ENCODE measurements at regions not wholly inside any gene's neighbourhood (a gene's known extent, or its start where the extent isn't known, plus 50 kb on each side); places are given as distances from the start of the nearest gene placed in this dataset.

GRCh38 chr10:123578721-123579120 is 87.4 kb upstream of the GPR26 start:
- DNase-seq (ENCODE audit: low read depth), result no peak
- H3K4me3 ChIP-seq (ENCODE audit: low read length), result no peak overlapping the region
- TF ChIP-seq, protein P1, sequence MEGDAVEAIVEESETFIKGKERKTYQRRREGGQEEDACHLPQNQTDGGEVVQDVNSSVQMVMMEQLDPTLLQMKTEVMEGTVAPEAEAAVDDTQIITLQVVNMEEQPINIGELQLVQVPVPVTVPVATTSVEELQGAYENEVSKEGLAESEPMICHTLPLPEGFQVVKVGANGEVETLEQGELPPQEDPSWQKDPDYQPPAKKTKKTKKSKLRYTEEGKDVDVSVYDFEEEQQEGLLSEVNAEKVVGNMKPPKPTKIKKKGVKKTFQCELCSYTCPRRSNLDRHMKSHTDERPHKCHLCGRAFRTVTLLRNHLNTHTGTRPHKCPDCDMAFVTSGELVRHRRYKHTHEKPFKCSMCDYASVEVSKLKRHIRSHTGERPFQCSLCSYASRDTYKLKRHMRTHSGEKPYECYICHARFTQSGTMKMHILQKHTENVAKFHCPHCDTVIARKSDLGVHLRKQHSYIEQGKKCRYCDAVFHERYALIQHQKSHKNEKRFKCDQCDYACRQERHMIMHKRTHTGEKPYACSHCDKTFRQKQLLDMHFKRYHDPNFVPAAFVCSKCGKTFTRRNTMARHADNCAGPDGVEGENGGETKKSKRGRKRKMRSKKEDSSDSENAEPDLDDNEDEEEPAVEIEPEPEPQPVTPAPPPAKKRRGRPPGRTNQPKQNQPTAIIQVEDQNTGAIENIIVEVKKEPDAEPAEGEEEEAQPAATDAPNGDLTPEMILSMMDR (conservative IDR thresholded peaks at IDR 0.05; ENCODE audit: low read depth, low read length), result no peak

DNA sequence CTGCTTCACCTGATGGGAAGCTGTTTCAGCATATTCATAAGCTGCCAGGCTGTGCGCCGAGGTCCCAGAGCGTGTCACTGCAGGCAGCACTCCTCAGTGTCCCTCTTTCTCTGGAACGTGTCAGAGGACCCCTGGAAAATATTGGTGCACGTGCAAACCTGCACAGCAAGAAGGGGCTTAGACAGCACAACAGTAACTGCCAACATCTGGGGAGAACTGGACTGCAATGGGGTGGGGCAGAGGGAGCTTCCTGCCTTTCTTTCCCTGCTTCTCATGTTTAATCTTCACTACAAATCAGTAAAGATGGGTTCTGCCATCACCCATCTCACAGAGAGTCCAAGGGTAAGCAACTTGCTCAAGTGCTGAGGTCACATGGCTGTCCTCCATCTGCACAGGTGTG is 86.5 kb upstream of the GPR26 start:
- H3K4me3 ChIP-seq (ENCODE audit: low read length), result no peak overlapping the region
- DNase-seq (ENCODE audit: low read depth), result no peak
- TF ChIP-seq, protein P1 (conservative IDR thresholded peaks at IDR 0.05; ENCODE audit: low read depth, low read length), result no peak

GRCh38 chr10:123580426-123580825 is 85.7 kb upstream of the GPR26 start:
- TF ChIP-seq, protein P1 (conservative IDR thresholded peaks at IDR 0.05; ENCODE audit: low read depth, low read length), result no peak
- H3K4me3 ChIP-seq (ENCODE audit: low read length), result no peak overlapping the region
- DNase-seq (ENCODE audit: low read depth), result no peak

- no peak for DNase-seq (ENCODE audit: low read depth)
- TF ChIP-seq, protein P1 (conservative IDR thresholded peaks at IDR 0.05; ENCODE audit: low read depth, low read length), result no peak
- H3K4me3 ChIP-seq (ENCODE audit: low read length), result no peak overlapping the region
Measured at GRCh38 chr10:123581656-123582055, 84.5 kb upstream of the GPR26 start.

GRCh38 chr10:123582084-123582989 is 83.8 kb upstream of the GPR26 start:
- peak; percentile 11 for DNase-seq (ENCODE audit: low read depth)
- TF ChIP-seq, protein P1 (conservative IDR thresholded peaks at IDR 0.05; ENCODE audit: low read depth, low read length), result peak; percentile 95
- H3K4me3 ChIP-seq (ENCODE audit: low read length), result no peak overlapping the region

DNA sequence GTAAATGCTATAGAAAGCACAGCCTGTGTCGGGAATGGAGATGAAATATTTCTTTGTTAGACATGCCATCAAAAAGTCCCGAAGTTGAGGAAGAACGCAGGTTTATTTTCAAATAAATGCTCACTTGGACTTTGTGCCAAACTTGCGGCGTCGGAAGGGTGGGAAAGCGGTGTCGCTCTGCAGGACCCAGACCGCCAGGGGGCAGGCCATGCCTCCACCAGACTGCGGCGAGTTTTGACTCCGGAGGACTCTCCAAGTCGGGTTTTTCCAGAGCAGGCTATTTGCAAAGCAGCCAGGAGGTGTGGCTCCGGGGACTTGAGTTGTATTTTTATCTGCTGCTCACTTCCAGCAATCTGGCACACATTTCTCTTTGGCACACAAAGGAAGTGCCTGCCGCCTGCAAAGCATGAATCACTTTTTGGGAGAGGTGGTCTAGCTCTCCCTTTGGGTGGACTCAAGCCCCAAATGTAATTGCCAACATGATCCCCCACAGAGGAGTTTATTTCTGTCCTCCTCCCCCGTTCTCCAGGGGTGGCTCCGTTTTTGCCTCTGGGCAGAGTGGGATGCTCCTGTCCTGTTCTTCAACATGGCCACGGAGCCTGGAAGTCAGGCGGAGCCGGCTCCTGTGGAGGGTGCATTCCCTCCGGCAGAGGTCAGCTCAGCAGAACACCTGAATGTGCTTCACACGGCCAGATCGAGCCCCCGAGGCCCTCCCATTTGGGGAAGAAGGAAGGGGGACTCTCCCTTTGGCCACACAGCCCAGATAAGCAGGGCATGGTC is 82.3 kb upstream of the GPR26 start:
- TF ChIP-seq, protein P1 (conservative IDR thresholded peaks at IDR 0.05; ENCODE audit: low read depth, low read length), result peak; percentile 88
- DNase-seq (ENCODE audit: low read depth), result peak; percentile 17
- H3K4me3 ChIP-seq (ENCODE audit: low read length), result no peak overlapping the region
